Type B pancreatic cell (in vitro differentiated cells): ENCODE measurements at regions not wholly inside any gene's neighbourhood (a gene's known extent, or its start where the extent isn't known, plus 50 kb on each side); places are given as distances from the start of the nearest gene placed in this dataset.

Experiments used
- DNase-seq: peaks from one replicate; pipeline ENCODE4 v3.0.0; 2021; ENCODE audit warnings: mixed read lengths; ENCODE audit not compliant: unreplicated experiment; ENCODE audit errors: extremely low spot score
- H3K27ac Mint-ChIP-seq: 2 replicates; pipeline ENCODE4 v1.8.0; 2021; ENCODE audit warnings: mild to moderate bottlenecking, mixed read lengths
- H3K27me3 Mint-ChIP-seq: 2 replicates; pipeline ENCODE4 v1.8.0; 2021; ENCODE audit warnings: mixed read lengths
- H3K36me3 Mint-ChIP-seq: 2 replicates; pipeline ENCODE4 v1.8.0; 2021; ENCODE audit warnings: mixed read lengths
- H3K4me1 Mint-ChIP-seq: one replicate; pipeline ENCODE4 v1.8.0; 2021; ENCODE audit warnings: mixed read lengths; ENCODE audit not compliant: unreplicated experiment
- H3K4me3 Mint-ChIP-seq: 2 replicates; pipeline ENCODE4 v1.8.0; 2021; ENCODE audit warnings: mild to moderate bottlenecking, mixed read lengths
- H3K9me3 Mint-ChIP-seq: 2 replicates; pipeline ENCODE4 v1.8.0; 2021; ENCODE audit warnings: mixed read lengths
- TF ChIP-seq, protein P1 (sequence below): fragments of 200-600 bp; sonication (generic); conservative IDR thresholded peaks from 2 replicates; pipeline ENCODE4 v1.5.0; 2021; ENCODE audit warnings: antibody characterized with exemption, mild to moderate bottlenecking

DNA sequence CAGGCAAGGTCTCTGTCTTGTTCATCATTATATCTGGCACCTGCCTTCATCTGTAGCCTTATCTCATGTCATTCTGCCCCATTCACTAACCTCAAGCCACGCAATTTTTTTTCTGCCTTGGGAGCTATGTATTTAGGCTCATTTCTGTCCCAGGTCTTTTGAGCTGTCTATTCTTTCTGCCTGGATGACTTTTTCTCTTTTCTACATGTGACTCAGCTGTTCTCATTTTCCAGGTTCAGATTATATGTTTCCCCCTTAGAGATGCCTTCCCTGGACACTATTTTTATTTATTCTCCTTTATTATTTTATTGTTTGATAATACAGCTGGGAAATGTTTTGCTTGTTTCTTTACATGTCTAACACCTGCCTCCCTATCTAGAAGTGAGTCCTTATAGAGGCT lies 737.4 kb upstream of the TBX3 start:
- DNase-seq = no peak
- Mint-ChIP-seq H3K27ac (no peak overlapping the region), H3K4me3 (no peak overlapping the region), H3K36me3 (no peaks in the 10 kb centered on the region), H3K27me3 (no peaks in the 10 kb centered on the region), H3K9me3 (no peaks in the 10 kb centered on the region), H3K4me1 (peaks cover 6% of the 10 kb centered on the region)
- TF ChIP-seq, protein P1, sequence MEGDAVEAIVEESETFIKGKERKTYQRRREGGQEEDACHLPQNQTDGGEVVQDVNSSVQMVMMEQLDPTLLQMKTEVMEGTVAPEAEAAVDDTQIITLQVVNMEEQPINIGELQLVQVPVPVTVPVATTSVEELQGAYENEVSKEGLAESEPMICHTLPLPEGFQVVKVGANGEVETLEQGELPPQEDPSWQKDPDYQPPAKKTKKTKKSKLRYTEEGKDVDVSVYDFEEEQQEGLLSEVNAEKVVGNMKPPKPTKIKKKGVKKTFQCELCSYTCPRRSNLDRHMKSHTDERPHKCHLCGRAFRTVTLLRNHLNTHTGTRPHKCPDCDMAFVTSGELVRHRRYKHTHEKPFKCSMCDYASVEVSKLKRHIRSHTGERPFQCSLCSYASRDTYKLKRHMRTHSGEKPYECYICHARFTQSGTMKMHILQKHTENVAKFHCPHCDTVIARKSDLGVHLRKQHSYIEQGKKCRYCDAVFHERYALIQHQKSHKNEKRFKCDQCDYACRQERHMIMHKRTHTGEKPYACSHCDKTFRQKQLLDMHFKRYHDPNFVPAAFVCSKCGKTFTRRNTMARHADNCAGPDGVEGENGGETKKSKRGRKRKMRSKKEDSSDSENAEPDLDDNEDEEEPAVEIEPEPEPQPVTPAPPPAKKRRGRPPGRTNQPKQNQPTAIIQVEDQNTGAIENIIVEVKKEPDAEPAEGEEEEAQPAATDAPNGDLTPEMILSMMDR = no peak

DNA sequence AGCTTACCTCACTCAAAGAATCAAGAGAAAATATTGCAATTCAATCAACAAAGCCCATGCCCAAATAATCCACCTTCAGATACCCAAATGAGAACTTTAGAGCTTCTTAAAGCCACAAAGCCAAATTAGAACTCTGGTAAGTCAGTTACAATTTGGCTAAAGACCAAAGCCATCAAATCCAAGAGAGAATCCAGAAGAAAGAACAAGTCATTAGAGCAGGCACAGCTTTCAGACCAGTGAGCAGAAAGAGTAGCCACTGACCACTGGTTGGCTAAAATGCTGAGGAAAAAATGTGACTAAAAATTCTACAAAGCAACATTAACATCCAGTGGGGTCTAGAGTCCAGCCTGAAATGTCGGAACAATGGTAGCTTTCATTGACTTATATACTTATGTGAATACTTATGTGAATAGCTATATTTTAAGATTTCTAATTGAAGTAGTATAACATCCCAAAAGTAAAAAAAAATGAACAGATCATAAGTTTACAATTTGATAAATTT lies 735.2 kb upstream of the TBX3 start:
- H3K27me3 Mint-ChIP-seq = no peaks in the 10 kb centered on the region
- H3K27ac Mint-ChIP-seq = no peak overlapping the region
- no peaks in the 10 kb centered on the region for H3K9me3 Mint-ChIP-seq
- DNase-seq = no peak
- H3K4me3 Mint-ChIP-seq = no peak overlapping the region
- no peaks in the 10 kb centered on the region for H3K36me3 Mint-ChIP-seq
- H3K4me1 Mint-ChIP-seq = peaks cover 5% of the 10 kb centered on the region
- TF ChIP-seq, protein P1 = no peak

DNA sequence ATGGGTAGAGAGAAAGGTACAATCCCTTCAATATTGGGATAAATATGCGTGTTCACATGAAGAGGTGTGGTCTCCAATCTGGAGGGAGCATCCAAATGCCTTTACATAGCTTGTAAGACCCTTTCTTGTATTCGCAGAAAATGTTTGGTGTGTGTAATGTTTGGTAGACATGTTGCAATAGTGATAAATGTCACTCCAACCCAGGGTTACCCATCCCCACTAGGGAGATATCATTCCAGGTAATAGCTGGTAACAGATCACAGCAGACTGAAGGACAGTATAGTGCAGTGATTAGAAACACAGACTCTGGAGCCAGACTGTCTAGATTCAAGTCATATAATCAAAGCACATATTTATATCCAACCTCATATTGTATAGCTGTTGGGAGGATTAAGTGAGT lies 733.6 kb upstream of the TBX3 start:
- no peak overlapping the region for H3K4me3 Mint-ChIP-seq
- no peak overlapping the region for H3K27ac Mint-ChIP-seq
- no peaks in the 10 kb centered on the region for H3K36me3 Mint-ChIP-seq
- H3K9me3 Mint-ChIP-seq = no peaks in the 10 kb centered on the region
- TF ChIP-seq, protein P1 = no peak
- DNase-seq = no peak
- no peaks in the 10 kb centered on the region for H3K27me3 Mint-ChIP-seq
- peaks cover 4% of the 10 kb centered on the region for H3K4me1 Mint-ChIP-seq

DNA sequence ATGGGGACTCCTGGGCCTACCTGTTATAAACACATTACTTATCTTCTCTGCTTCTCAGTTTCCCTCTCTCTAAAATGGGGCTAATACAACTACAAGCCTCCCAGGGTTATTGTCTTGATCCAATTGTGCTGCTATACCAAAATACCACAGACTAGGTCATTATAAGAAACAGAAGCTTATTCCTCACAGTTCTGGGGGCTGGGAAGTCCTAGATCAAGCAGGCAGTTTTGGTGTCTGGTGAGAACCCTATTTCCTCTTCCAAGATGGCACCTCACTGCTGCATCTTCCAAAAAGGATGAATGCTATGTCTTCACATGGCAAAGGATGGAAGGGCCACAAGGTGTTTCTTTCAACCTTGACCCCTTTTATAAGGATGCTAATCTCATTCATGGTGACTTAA lies 732.9 kb upstream of the TBX3 start:
- peaks cover 11% of the 10 kb centered on the region for H3K4me1 Mint-ChIP-seq
- H3K27ac Mint-ChIP-seq = no peak overlapping the region
- no peaks in the 10 kb centered on the region for H3K36me3 Mint-ChIP-seq
- no peaks in the 10 kb centered on the region for H3K27me3 Mint-ChIP-seq
- no peak overlapping the region for H3K4me3 Mint-ChIP-seq
- H3K9me3 Mint-ChIP-seq = no peaks in the 10 kb centered on the region
- TF ChIP-seq, protein P1 = no peak
- no peak for DNase-seq

DNA sequence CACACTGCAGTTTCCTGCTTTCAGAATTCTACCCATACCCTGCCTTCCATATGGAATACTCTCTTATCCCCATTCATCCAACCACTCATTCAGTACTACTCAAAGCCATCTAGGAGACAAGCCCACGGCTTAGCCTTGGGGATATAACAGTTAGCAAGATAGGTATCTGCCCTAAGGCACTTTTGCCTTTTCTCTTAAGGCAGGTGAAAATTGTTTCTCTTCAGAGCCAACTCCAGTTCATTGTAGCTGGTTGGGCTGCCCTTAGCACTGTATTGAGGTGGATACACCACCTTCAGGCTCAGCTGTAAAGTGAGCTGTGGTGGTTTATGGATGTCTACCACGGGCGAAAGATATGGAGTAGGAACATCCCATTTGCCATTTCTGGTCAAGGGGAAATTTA lies 729.7 kb upstream of the TBX3 start:
- Mint-ChIP-seq H3K27ac (no peak overlapping the region), H3K4me1 (peaks cover 25% of the 10 kb centered on the region), H3K27me3 (no peaks in the 10 kb centered on the region), H3K36me3 (no peaks in the 10 kb centered on the region), H3K9me3 (no peaks in the 10 kb centered on the region), H3K4me3 (no peak overlapping the region)
- TF ChIP-seq, protein P1 = no peak
- DNase-seq = no peak

DNA sequence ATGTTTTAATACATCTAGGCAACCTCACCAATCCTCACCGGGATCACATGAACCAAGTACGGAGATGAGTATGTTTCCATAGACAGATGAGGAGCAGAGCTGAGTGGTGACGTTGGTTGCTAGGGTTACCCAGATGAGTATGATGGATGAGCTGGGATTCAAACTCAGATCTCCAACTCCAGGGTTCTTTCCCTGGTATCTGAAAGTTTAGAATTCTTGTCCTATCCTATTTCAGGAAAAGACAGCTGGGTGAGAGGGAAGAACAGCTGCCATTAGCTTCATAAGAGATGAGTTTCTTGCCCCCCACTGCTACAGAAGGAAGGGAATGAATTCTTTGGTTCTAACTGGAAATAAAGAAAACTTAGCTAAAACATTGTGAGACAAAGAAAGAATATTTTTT lies 728.9 kb upstream of the TBX3 start:
- no peak overlapping the region for H3K27ac Mint-ChIP-seq
- H3K27me3 Mint-ChIP-seq = no peaks in the 10 kb centered on the region
- TF ChIP-seq, protein P1 = no peak
- no peak overlapping the region for H3K4me3 Mint-ChIP-seq
- DNase-seq = no peak
- H3K9me3 Mint-ChIP-seq = no peaks in the 10 kb centered on the region
- no peaks in the 10 kb centered on the region for H3K36me3 Mint-ChIP-seq
- peaks cover 25% of the 10 kb centered on the region for H3K4me1 Mint-ChIP-seq
